ENCODE measurements at regions not wholly inside any gene's neighbourhood (a gene's known extent, or its start where the extent isn't known, plus 50 kb on each side); places are given as distances from the start of the nearest gene placed in this dataset.

DNA sequence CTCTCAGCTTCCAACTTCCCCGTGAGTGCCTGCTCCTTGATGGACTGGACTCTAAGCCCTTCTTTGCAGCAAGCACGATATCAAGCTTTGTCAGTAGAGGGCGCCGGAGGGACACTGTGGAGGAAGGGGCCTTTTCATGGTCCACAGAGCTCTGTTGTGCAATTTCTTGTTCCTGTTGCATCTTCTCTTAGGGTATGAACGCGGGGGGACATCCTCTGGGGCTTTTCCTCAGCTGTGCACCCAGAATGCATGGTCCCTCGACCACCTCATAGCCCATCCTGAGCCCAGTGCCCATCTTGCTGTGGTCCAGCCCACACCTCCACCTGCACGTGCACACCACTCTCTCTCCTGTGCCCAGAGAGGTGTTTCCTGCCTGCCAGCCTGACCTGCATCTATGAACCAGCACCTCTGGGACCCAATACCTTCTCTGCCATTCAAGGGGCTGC lies 556.8 kb downstream of the PTPRU start:
- no peak overlapping the region for H3K4me3 ChIP-seq
- in situ Hi-C loops (cut with MboI; ENCODE audit: low sequenced_read_pairs in 4 of 4) (loop anchor here in 3 of 4 donors (10.0 to 25.0 kb wide), 3 partner anchors 292 to 894 kb away; no protein-coding TSS in a partner anchor), intact Hi-C loops (cut with DNase I; ENCODE audit: low total_unique reads) (loop anchor here (2.0 to 10.0 kb wide), 2 partner anchors 292 to 916 kb away; no protein-coding TSS in a partner anchor)
- peak; percentile 36 to 88 for ATAC-seq
- no peak overlapping the region for H3K27ac ChIP-seq
- no peaks in the 10 kb centered on the region for H3K4me1 ChIP-seq
- no peaks in the 10 kb centered on the region for H3K36me3 ChIP-seq
- no peaks in the 10 kb centered on the region for H3K27me3 ChIP-seq
- DNase-seq: peak; percentile 38 to 65
- TF ChIP-seq, protein P1, sequence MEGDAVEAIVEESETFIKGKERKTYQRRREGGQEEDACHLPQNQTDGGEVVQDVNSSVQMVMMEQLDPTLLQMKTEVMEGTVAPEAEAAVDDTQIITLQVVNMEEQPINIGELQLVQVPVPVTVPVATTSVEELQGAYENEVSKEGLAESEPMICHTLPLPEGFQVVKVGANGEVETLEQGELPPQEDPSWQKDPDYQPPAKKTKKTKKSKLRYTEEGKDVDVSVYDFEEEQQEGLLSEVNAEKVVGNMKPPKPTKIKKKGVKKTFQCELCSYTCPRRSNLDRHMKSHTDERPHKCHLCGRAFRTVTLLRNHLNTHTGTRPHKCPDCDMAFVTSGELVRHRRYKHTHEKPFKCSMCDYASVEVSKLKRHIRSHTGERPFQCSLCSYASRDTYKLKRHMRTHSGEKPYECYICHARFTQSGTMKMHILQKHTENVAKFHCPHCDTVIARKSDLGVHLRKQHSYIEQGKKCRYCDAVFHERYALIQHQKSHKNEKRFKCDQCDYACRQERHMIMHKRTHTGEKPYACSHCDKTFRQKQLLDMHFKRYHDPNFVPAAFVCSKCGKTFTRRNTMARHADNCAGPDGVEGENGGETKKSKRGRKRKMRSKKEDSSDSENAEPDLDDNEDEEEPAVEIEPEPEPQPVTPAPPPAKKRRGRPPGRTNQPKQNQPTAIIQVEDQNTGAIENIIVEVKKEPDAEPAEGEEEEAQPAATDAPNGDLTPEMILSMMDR (IDR thresholded peaks at IDR 0.05 in 4 of 5, conservative IDR thresholded peaks at IDR 0.05 in 1 of 5): peak in 4 of 5 experiments; percentile 31 to 76 (median 68)
- TF ChIP-seq POLR2A (IDR thresholded peaks at IDR 0.05): no peak
- no peaks in the 10 kb centered on the region for H3K9me3 ChIP-seq

GRCh38 chr1:29789910-29790247 lies 553.6 kb downstream of the PTPRU start:
- no peaks in the 10 kb centered on the region for H3K9me3 ChIP-seq
- DNase-seq: no peak
- H3K4me3 ChIP-seq: no peak overlapping the region
- TF ChIP-seq, protein P1 (IDR thresholded peaks at IDR 0.05 in 4 of 5, conservative IDR thresholded peaks at IDR 0.05 in 1 of 5): no peak
- no peak for TF ChIP-seq POLR2A (IDR thresholded peaks at IDR 0.05)
- H3K27me3 ChIP-seq: no peaks in the 10 kb centered on the region
- no peak for ATAC-seq
- H3K36me3 ChIP-seq: no peaks in the 10 kb centered on the region
- in situ Hi-C loops (cut with MboI; ENCODE audit: low sequenced_read_pairs in 4 of 4) (loop anchor here in 3 of 4 donors (10.0 to 25.0 kb wide), 3 partner anchors 295 to 897 kb away; no protein-coding TSS in a partner anchor), intact Hi-C loops (cut with DNase I; ENCODE audit: low total_unique reads) (loop anchor here (10.0 kb wide), 1 partner anchor 295 kb away; no protein-coding TSS in a partner anchor)
- H3K4me1 ChIP-seq: no peaks in the 10 kb centered on the region
- H3K27ac ChIP-seq: no peak overlapping the region

DNA sequence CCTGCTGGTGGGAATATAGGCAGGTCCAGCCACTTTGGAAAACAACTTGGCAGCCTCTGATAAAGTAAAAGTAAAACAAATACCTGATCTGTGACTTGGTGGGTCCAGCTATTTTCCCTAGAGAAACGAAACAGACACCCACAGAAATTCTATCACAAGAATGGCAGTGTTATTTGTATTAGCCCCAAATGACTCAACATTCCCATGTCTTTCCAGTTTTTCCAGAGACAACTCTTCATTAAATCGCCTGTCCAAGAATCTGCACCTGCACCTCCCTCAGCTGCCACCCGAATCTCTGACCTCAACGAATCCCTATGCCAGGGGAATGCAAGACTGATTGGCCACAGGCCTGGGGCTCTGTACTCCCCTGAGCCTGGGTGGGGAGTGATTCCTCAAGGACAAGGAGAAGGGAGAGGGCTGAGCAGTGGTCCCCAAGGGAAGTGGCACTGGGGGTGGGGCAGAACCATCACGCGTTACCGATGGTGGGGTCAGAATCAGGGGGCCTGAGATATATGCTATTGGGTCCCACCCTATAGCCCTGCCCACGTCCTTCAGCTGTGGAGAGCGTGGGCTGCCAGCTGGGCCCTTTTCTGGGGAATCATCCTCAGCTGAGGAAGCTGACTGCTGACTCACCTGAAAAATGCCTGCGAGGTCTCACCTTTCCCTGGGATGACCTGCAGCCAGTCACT lies 553.0 kb downstream of the PTPRU start:
- DNase-seq (no peak), ATAC-seq (no peak)
- Histone ChIP-seq H3K4me1 (no peaks in the 10 kb centered on the region), H3K27me3 (no peaks in the 10 kb centered on the region), H3K36me3 (no peaks in the 10 kb centered on the region), H3K27ac (no peak overlapping the region), H3K9me3 (no peaks in the 10 kb centered on the region), H3K4me3 (no peak overlapping the region)
- in situ Hi-C loops (cut with MboI; ENCODE audit: low sequenced_read_pairs in 4 of 4): loop anchor here in 3 of 4 donors (25.0 kb wide), 2 partner anchors 298 to 898 kb away; no protein-coding TSS in a partner anchor
- TF ChIP-seq POLR2A (IDR thresholded peaks at IDR 0.05): no peak
- TF ChIP-seq, protein P1 (IDR thresholded peaks at IDR 0.05 in 4 of 5, conservative IDR thresholded peaks at IDR 0.05 in 1 of 5): no peak
- intact Hi-C loops (cut with DNase I; ENCODE audit: low total_unique reads): no loop called here

DNA sequence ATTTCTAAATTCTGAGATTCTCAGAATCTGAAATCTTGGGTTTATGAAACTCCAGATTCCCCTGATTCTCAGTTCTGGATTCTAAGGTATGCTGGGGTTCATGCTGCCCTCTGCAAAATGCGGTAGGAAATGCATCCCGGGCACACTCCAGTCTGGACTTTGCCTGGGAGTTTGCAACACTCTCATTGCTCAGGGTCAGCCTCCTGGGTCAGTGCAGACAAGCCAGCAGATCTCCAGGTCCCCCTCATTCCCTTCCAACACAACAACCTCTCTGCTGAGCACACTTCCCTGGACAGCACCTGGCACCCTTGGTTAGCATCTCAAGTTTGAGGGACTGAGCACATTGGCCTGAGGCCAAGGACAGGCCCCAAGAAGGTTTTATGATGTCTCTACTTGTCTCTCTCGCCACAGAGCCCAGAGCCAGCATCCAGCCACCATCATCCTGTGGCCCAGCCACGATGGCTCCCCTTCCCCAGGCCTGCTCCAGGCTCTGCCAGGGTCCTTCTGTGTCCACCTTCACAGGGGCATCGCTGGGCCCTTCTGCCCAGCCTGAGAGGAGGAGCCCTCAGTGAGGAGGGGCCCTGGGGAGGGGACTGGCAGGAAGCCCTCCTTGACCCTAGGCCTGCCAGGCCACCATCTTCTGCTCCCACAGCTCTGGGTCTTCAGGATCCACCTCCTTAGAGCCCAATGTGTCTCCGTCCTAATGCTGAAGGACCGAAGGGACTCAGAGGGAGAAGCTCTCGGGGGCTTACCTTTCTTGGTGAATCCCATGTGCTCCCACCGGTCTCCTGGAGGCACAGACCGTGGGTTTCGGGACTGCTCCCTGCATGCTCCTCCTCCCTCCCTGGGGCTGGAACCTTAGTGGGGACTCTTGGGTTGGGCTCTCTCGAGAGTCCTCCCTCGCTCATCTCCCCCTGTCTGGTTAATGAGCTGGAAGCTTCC lies 550.7 kb downstream of the PTPRU start:
- DNase-seq (no peak), ATAC-seq (no peak)
- Histone ChIP-seq H3K4me3 (no peak overlapping the region), H3K36me3 (no peaks in the 10 kb centered on the region), H3K27ac (no peak overlapping the region), H3K27me3 (no peaks in the 10 kb centered on the region), H3K4me1 (no peaks in the 10 kb centered on the region), H3K9me3 (no peaks in the 10 kb centered on the region)
- intact Hi-C loops (cut with DNase I; ENCODE audit: low total_unique reads): no loop called here
- in situ Hi-C loops (cut with MboI; ENCODE audit: low sequenced_read_pairs in 4 of 4): loop anchor here in 3 of 4 donors (25.0 kb wide), 2 partner anchors 300 to 900 kb away; no protein-coding TSS in a partner anchor
- TF ChIP-seq, protein P1 (IDR thresholded peaks at IDR 0.05 in 4 of 5, conservative IDR thresholded peaks at IDR 0.05 in 1 of 5): no peak
- TF ChIP-seq POLR2A (IDR thresholded peaks at IDR 0.05): no peak

All from gastrocnemius medialis (tissue), 4 donors.